ENCODE measurements at regions not wholly inside any gene's neighbourhood (a gene's known extent, or its start where the extent isn't known, plus 50 kb on each side); places are given as distances from the start of the nearest gene placed in this dataset.

DNA sequence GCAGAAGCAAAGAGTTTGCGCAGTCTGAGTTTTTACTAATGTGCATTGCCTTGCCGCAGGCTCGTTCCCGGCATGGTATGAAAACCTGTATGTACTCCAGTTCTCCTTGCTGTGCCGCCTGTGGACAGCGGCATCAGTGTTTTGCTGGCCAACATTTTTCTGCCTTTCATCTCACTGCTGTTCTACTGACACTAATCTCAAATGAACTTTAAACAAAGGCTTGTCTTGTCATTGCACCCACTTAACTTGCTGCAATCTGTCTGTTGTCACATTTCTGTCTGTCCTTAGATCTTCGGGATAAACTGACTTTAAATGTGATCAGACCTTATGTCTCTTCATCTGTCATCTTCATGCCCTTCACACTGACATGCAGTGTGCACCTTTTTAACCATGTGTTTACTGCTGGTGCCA lies 71.7 kb upstream of the ZNRF2 start:
- no peak overlapping the region for H3K27ac ChIP-seq (ENCODE audit: low read depth, low read length)
- Mint-ChIP-seq H3K27me3 (ENCODE audit: insufficient read depth) (no peaks in the 10 kb centered on the region), H3K27ac (no peak overlapping the region), H3K4me3 (no peak overlapping the region), H3K9me3 (no peaks in the 10 kb centered on the region), H3K4me1 (no peaks in the 10 kb centered on the region), H3K36me3 (ENCODE audit: low read depth) (no peaks in the 10 kb centered on the region)
- H3K9ac ChIP-seq (ENCODE audit: extremely low read depth, low read length, poor library complexity, severe bottlenecking) = no peak overlapping the region
- H3K4me3 ChIP-seq (ENCODE audit: low read length) = no peak overlapping the region
- no peaks in the 10 kb centered on the region for H3K4me1 ChIP-seq (ENCODE audit: control insufficient read depth, insufficient read depth, low read length)
- TF ChIP-seq, protein P1, sequence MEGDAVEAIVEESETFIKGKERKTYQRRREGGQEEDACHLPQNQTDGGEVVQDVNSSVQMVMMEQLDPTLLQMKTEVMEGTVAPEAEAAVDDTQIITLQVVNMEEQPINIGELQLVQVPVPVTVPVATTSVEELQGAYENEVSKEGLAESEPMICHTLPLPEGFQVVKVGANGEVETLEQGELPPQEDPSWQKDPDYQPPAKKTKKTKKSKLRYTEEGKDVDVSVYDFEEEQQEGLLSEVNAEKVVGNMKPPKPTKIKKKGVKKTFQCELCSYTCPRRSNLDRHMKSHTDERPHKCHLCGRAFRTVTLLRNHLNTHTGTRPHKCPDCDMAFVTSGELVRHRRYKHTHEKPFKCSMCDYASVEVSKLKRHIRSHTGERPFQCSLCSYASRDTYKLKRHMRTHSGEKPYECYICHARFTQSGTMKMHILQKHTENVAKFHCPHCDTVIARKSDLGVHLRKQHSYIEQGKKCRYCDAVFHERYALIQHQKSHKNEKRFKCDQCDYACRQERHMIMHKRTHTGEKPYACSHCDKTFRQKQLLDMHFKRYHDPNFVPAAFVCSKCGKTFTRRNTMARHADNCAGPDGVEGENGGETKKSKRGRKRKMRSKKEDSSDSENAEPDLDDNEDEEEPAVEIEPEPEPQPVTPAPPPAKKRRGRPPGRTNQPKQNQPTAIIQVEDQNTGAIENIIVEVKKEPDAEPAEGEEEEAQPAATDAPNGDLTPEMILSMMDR (conservative IDR thresholded peaks at IDR 0.05) = no peak
- H3K9me3 ChIP-seq (ENCODE audit: control insufficient read depth, low read length) = no peaks in the 10 kb centered on the region
- H3K36me3 ChIP-seq (ENCODE audit: control insufficient read depth, insufficient read depth, low read length) = no peaks in the 10 kb centered on the region
- H3K27me3 ChIP-seq (ENCODE audit: control insufficient read depth, insufficient read depth, low read length, poor library complexity, severe bottlenecking) = no peaks in the 10 kb centered on the region
- no peak for DNase-seq
- 94 to 99% methylated on average over 6 to 7 of the region's 7 CpGs for WGBS, 2 experiments (ENCODE audit: insufficient coverage in 1 of 2, insufficient read length in 1 of 2)

DNA sequence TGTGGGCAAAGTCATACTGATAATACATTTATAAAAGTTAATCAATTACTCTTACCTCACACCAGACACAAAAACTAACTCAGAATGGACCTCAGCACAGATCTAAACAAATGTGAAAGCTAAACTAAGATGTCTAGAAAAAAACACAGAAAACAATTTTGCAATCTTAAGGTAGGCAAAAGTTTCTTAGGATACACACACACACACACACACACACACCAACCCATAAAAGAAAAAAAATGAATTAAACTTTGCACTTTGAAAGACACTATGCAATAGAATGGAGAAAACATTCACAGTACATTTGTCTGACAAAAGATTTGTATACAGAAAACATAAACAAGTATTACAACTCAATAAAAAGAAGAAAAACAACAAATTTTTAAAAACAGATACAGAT lies 70.8 kb upstream of the ZNRF2 start:
- TF ChIP-seq, protein P1 (conservative IDR thresholded peaks at IDR 0.05) = no peak
- H3K27ac ChIP-seq (ENCODE audit: low read depth, low read length) = no peak overlapping the region

DNA sequence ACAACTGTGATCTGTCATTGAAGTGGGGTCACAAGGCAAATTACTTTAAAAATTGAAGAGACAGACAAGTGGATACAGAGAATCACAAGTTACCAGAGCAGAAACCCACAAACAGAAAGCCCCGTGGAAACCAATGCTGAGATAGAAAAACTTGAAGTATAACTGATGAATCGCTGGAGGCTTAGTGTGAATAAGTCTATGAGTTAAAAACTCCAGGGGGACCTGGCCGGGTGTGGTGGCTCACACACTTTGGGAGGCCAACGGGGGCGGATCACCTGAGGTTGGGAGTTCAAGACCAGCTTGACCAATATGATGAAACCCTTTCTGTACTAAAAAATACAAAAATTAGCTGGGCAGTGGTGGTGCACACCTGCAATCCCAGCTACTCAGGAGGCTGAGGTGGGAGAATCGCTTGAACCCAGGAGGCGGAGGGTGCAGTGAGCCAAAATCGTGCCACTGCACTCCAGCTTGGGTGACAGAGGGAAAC lies 69.7 kb upstream of the ZNRF2 start:
- TF ChIP-seq, protein P1 (conservative IDR thresholded peaks at IDR 0.05) = no peak
- H3K9me3 ChIP-seq (ENCODE audit: control insufficient read depth, low read length) = no peaks in the 10 kb centered on the region
- no peaks in the 10 kb centered on the region for H3K27me3 ChIP-seq (ENCODE audit: control insufficient read depth, insufficient read depth, low read length, poor library complexity, severe bottlenecking)
- Mint-ChIP-seq H3K9me3 (peaks cover 3% of the 10 kb centered on the region), H3K4me1 (no peaks in the 10 kb centered on the region), H3K36me3 (ENCODE audit: low read depth) (no peaks in the 10 kb centered on the region), H3K27ac (no peak overlapping the region), H3K4me3 (no peak overlapping the region), H3K27me3 (ENCODE audit: insufficient read depth) (peaks cover 3% of the 10 kb centered on the region)
- H3K4me3 ChIP-seq (ENCODE audit: low read length) = no peak overlapping the region
- no peak overlapping the region for H3K9ac ChIP-seq (ENCODE audit: extremely low read depth, low read length, poor library complexity, severe bottlenecking)
- no peaks in the 10 kb centered on the region for H3K36me3 ChIP-seq (ENCODE audit: control insufficient read depth, insufficient read depth, low read length)
- no peaks in the 10 kb centered on the region for H3K4me1 ChIP-seq (ENCODE audit: control insufficient read depth, insufficient read depth, low read length)
- H3K27ac ChIP-seq (ENCODE audit: low read depth, low read length) = no peak overlapping the region
- DNase-seq = no peak
- 92 to 97% methylated on average over 5 to 8 of the region's 8 CpGs for WGBS, 2 experiments (ENCODE audit: insufficient coverage in 1 of 2, insufficient read length in 1 of 2)

More for the DNA sequence above, 70.8 kb upstream of the ZNRF2 start:
- no peak for DNase-seq
- no peaks in the 10 kb centered on the region for H3K9me3 ChIP-seq (ENCODE audit: control insufficient read depth, low read length)
- no peak overlapping the region for H3K4me3 ChIP-seq (ENCODE audit: low read length)
- Mint-ChIP-seq H3K4me3 (no peak overlapping the region), H3K27me3 (ENCODE audit: insufficient read depth) (no peaks in the 10 kb centered on the region), H3K27ac (no peak overlapping the region), H3K36me3 (ENCODE audit: low read depth) (no peaks in the 10 kb centered on the region), H3K4me1 (no peaks in the 10 kb centered on the region), H3K9me3 (no peaks in the 10 kb centered on the region)
- H3K36me3 ChIP-seq (ENCODE audit: control insufficient read depth, insufficient read depth, low read length) = no peaks in the 10 kb centered on the region
- H3K4me1 ChIP-seq (ENCODE audit: control insufficient read depth, insufficient read depth, low read length) = no peaks in the 10 kb centered on the region
- H3K27me3 ChIP-seq (ENCODE audit: control insufficient read depth, insufficient read depth, low read length, poor library complexity, severe bottlenecking) = no peaks in the 10 kb centered on the region
- no peak overlapping the region for H3K9ac ChIP-seq (ENCODE audit: extremely low read depth, low read length, poor library complexity, severe bottlenecking)

Data from endodermal cell (in vitro differentiated cells).